ENCODE measurements at regions not wholly inside any gene's neighbourhood (a gene's known extent, or its start where the extent isn't known, plus 50 kb on each side); places are given as distances from the start of the nearest gene placed in this dataset.

- no peaks in the 10 kb centered on the region for H3K27me3 Mint-ChIP-seq (ENCODE audit: low read depth in 3 of 3)
- H3K4me3 ChIP-seq (replicated peaks in 1 of 3; ENCODE audit: low read depth in 2 of 3, low read length in 3 of 3) = no peak overlapping the region
- peaks cover 0 to 6% (median 2%) of the 10 kb centered on the region in 7 donors for H3K9me3 Mint-ChIP-seq
- DNase-seq = no peak
- no CpG with 5 or more reads among the region's 1 CpG for WGBS (ENCODE audit: insufficient coverage)
- no peak overlapping the region for H2AFZ ChIP-seq (ENCODE audit: insufficient read depth, low read depth, low read length, poor library complexity, severe bottlenecking)
- H4K20me1 ChIP-seq (ENCODE audit: insufficient read depth, low read length) = no peaks in the 10 kb centered on the region
- no peaks in the 10 kb centered on the region for H3K36me3 ChIP-seq (replicated peaks in 1 of 2; ENCODE audit: control insufficient read depth in 1 of 2, insufficient read depth in 2 of 2, low read length in 2 of 2)
- TF ChIP-seq, protein P1, sequence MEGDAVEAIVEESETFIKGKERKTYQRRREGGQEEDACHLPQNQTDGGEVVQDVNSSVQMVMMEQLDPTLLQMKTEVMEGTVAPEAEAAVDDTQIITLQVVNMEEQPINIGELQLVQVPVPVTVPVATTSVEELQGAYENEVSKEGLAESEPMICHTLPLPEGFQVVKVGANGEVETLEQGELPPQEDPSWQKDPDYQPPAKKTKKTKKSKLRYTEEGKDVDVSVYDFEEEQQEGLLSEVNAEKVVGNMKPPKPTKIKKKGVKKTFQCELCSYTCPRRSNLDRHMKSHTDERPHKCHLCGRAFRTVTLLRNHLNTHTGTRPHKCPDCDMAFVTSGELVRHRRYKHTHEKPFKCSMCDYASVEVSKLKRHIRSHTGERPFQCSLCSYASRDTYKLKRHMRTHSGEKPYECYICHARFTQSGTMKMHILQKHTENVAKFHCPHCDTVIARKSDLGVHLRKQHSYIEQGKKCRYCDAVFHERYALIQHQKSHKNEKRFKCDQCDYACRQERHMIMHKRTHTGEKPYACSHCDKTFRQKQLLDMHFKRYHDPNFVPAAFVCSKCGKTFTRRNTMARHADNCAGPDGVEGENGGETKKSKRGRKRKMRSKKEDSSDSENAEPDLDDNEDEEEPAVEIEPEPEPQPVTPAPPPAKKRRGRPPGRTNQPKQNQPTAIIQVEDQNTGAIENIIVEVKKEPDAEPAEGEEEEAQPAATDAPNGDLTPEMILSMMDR (IDR thresholded peaks at IDR 0.05) = no peak
- no peak overlapping the region for H3K27ac Mint-ChIP-seq
- no peaks in the 10 kb centered on the region for H3K4me1 Mint-ChIP-seq
- no peaks in the 10 kb centered on the region for H3K4me1 ChIP-seq (ENCODE audit: control insufficient read depth in 1 of 2, insufficient read depth in 2 of 2, low read length in 2 of 2)
- no peak overlapping the region for H3K27ac ChIP-seq (ENCODE audit: low read depth in 1 of 2, low read length in 2 of 2)
- H3K4me2 ChIP-seq (replicated peaks; ENCODE audit: extremely low read depth, low read length, poor library complexity, severe bottlenecking) = no peak overlapping the region
- no peaks in the 10 kb centered on the region for H3K36me3 Mint-ChIP-seq
- no peaks in the 10 kb centered on the region for H3K27me3 ChIP-seq (ENCODE audit: control insufficient read depth in 2 of 2, insufficient read depth in 2 of 2, low read length in 2 of 2)
- no peaks in the 10 kb centered on the region for H3K9me3 ChIP-seq (replicated peaks in 1 of 2; ENCODE audit: control insufficient read depth in 1 of 2, insufficient read depth in 1 of 2, low read length in 2 of 2)
- intact Hi-C loops (cut with micrococcal nuclease) = no loop called here
- H3K4me3 Mint-ChIP-seq = no peak overlapping the region
- H3K79me2 ChIP-seq (ENCODE audit: insufficient read depth, low read length) = no peaks in the 10 kb centered on the region
- no peak overlapping the region for H3K9ac ChIP-seq (ENCODE audit: insufficient read depth, low read length, poor library complexity, severe bottlenecking)
Observed at GRCh38 chr4:124762956-124763355, 50.4 kb upstream of the ANKRD50 start.
